ENCODE measurements at regions not wholly inside any gene's neighbourhood (a gene's known extent, or its start where the extent isn't known, plus 50 kb on each side); places are given as distances from the start of the nearest gene placed in this dataset.

DNA sequence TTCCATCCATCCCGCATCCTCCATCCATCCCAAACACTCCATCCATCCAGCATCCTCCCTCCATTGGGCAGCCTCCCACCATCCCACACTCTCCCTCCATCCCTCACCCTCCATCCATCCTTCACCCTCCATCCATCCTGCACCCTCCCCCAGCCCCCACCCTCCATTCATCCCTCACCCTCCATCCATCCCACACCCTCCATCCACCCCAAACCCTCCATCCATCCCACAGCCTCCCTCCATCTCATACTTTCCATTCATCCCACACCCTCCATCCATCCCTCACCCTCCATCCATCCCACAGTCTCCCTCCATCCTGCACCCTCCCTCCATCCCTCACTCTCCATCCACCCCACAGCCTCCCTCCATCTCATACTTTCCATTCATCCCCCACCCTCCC lies 60.4 kb downstream of the FOXI2 start:
- intact Hi-C loops (cut with DNase I): no loop called here
- TF ChIP-seq, protein P1, sequence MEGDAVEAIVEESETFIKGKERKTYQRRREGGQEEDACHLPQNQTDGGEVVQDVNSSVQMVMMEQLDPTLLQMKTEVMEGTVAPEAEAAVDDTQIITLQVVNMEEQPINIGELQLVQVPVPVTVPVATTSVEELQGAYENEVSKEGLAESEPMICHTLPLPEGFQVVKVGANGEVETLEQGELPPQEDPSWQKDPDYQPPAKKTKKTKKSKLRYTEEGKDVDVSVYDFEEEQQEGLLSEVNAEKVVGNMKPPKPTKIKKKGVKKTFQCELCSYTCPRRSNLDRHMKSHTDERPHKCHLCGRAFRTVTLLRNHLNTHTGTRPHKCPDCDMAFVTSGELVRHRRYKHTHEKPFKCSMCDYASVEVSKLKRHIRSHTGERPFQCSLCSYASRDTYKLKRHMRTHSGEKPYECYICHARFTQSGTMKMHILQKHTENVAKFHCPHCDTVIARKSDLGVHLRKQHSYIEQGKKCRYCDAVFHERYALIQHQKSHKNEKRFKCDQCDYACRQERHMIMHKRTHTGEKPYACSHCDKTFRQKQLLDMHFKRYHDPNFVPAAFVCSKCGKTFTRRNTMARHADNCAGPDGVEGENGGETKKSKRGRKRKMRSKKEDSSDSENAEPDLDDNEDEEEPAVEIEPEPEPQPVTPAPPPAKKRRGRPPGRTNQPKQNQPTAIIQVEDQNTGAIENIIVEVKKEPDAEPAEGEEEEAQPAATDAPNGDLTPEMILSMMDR (IDR thresholded peaks at IDR 0.05): no peak
- no peak for TF ChIP-seq POLR2A (IDR thresholded peaks at IDR 0.05)
- no peak for DNase-seq

DNA sequence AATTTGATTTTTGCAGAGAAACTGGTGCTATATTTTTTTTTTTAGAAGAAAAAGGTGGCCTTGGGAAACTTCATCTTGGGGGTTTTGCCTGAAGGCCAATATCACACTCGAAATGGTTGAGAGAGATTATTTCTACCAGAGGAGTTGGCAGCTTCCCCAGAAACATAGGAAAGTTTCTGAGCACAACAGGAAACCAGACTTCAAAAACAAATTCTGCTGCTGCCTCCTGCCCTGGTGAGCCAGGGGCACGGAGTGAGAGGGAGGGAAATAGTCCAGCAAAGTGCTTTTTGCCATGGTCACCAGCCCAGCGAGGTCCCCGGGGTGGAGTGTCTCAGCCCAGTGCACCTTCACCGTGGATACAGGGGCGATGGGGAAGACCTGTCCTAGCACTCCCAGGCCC lies 61.1 kb downstream of the FOXI2 start:
- Histone ChIP-seq H3K9me3 (no peaks in the 10 kb centered on the region), H3K27me3 (no peaks in the 10 kb centered on the region), H3K36me3 (no peaks in the 10 kb centered on the region), H3K27ac (peak overlapping the region in 1 of 4 donors; percentile 34), H3K4me1 (no peaks in the 10 kb centered on the region), H3K4me3 (no peak overlapping the region)
- TF ChIP-seq POLR2A (IDR thresholded peaks at IDR 0.05): no peak
- TF ChIP-seq, protein P1 (IDR thresholded peaks at IDR 0.05): no peak
- DNase-seq: no peak
- intact Hi-C loops (cut with DNase I): no loop called here
- 34 to 39% methylated on average over 5 to 6 of the region's 6 CpGs for WGBS, 2 donors

More for the DNA sequence above, 60.4 kb downstream of the FOXI2 start:
- 93 to 96% methylated on average over 1 of the region's 1 CpG for WGBS, 2 donors
- Histone ChIP-seq H3K27me3 (no peaks in the 10 kb centered on the region), H3K4me1 (no peaks in the 10 kb centered on the region), H3K4me3 (no peak overlapping the region), H3K36me3 (no peaks in the 10 kb centered on the region), H3K27ac (no peak overlapping the region), H3K9me3 (no peaks in the 10 kb centered on the region)

DNA sequence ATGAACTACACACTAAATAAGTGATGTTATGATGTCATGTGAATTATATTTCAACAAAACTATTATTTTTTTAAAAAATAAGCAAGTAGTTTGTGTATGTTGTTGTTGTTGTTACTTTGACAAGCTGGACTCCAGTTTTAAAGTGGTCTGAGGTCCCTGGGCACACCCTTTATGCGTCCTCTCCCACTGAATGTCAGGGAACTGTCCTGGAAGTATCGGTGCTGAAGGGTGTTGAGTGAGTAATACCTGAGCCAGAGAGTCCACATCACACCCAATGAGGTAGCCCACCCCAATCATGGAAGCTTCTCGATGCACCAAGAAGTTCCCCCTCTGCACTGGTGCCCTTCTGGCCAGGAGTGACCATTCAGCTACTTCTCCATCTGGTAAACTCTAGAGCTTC lies 64.3 kb downstream of the FOXI2 start:
- H3K4me3 ChIP-seq: no peak overlapping the region
- WGBS, 2 donors: 65 to 76% methylated on average over 3 of the region's 3 CpGs
- intact Hi-C loops (cut with DNase I): no loop called here
- no peaks in the 10 kb centered on the region for H3K9me3 ChIP-seq
- H3K27ac ChIP-seq: no peak overlapping the region
- TF ChIP-seq POLR2A (IDR thresholded peaks at IDR 0.05): no peak
- TF ChIP-seq, protein P1 (IDR thresholded peaks at IDR 0.05): no peak
- H3K36me3 ChIP-seq: no peaks in the 10 kb centered on the region
- H3K27me3 ChIP-seq: peaks cover 0 to 4% (median 0%) of the 10 kb centered on the region in 4 donors
- H3K4me1 ChIP-seq: no peaks in the 10 kb centered on the region
- no peak for DNase-seq

DNA sequence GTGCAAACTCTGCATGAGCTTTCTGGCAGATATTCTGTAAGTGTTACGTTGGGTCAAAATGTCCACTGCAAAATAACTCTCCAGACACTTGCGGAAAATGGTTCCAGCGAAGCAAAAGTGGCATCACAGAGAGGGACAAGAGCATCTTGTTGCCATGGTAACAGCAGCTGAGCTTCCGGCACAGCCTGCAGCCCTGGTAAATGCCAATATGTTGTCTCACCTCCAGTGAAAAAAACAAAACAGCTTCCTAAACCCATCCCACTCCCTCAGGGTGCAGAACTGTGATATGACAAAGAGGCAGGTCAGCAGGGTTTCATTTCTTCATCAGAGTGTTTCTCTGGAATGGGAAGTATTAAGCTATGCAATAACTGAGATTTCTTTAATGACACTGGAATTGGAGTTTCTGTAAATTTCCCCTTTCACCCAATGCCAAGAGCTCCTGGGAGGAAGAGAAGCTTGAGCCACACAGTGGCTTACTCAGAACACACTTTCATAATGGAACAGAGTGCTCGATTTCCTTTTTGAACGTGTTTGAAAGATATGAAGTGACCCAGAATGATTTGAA lies 65.6 kb downstream of the FOXI2 start:
- TF ChIP-seq, protein P1 (IDR thresholded peaks at IDR 0.05): no peak
- no peak for TF ChIP-seq POLR2A (IDR thresholded peaks at IDR 0.05)
- WGBS, 2 donors: 51 to 55% methylated on average over 5 to 6 of the region's 6 CpGs
- H3K4me1 ChIP-seq: no peaks in the 10 kb centered on the region
- H3K36me3 ChIP-seq: no peaks in the 10 kb centered on the region
- intact Hi-C loops (cut with DNase I): no loop called here
- peaks cover 0 to 14% (median 0%) of the 10 kb centered on the region in 4 donors for H3K27me3 ChIP-seq
- no peak overlapping the region for H3K4me3 ChIP-seq
- H3K9me3 ChIP-seq: no peaks in the 10 kb centered on the region
- no peak overlapping the region for H3K27ac ChIP-seq
- DNase-seq: no peak

DNA sequence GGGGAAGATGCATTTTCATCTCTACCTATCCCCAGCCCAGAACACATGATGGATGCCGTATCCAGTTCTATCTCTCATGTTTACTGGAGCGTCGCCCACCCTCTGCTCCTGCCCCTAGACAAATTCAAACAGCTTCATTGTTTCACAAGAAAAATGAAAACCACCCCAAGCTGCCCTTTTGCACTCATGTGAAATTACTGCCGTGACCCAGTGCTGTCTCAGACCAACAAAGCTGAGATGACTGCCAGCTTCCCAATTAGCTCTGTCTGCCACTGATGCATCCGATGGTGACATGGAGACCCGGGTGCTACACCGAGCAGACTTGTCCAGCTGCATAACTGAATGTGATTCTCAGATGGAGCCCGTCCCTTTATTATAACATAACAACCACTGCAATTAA lies 67.7 kb downstream of the FOXI2 start:
- H3K4me1 ChIP-seq: no peaks in the 10 kb centered on the region
- H3K27me3 ChIP-seq: peaks cover 0 to 22% (median 0%) of the 10 kb centered on the region in 4 donors
- WGBS, 2 donors: 61 to 78% methylated on average over 7 to 8 of the region's 8 CpGs
- no peaks in the 10 kb centered on the region for H3K9me3 ChIP-seq
- no peak overlapping the region for H3K4me3 ChIP-seq
- H3K27ac ChIP-seq: no peak overlapping the region
- no peak for DNase-seq
- no peaks in the 10 kb centered on the region for H3K36me3 ChIP-seq
- TF ChIP-seq, protein P1 (IDR thresholded peaks at IDR 0.05): no peak
- no peak for TF ChIP-seq POLR2A (IDR thresholded peaks at IDR 0.05)
- intact Hi-C loops (cut with DNase I): no loop called here

Measured in esophagus squamous epithelium (tissue), 5 donors.